Sigmoid colon (tissue), 6 donors: ENCODE measurements at regions not wholly inside any gene's neighbourhood (a gene's known extent, or its start where the extent isn't known, plus 50 kb on each side); places are given as distances from the start of the nearest gene placed in this dataset.

ENCODE experiments used
- DNase-seq: peaks from one replicate; pipeline ENCODE4 v3.0.0-alpha.2; 2019
- H3K27ac ChIP-seq, 4 donors: fragments of 200-600 bp; sonication (generic); one replicate each; pipeline ENCODE4 v1.5.1; 2016 to 2019; ENCODE audit warnings: mild to moderate bottlenecking in 1 of 4
- H3K27me3 ChIP-seq, 3 donors: fragments of 200-600 bp; sonication (generic); one replicate each; pipeline ENCODE4 v1.5.1; 2019; ENCODE audit warnings: mild to moderate bottlenecking in 1 of 3
- H3K36me3 ChIP-seq, 4 donors: fragments of 200-600 bp; sonication (generic); one replicate each; pipeline ENCODE4 v1.5.1; 2016 to 2019
- H3K4me1 ChIP-seq, 4 donors: fragments of 200-600 bp; sonication (generic); one replicate each; pipeline ENCODE4 v1.5.1; 2017 to 2019
- H3K4me3 ChIP-seq, 4 donors: fragments of 200-600 bp; sonication (generic); one replicate each; pipeline ENCODE4 v1.5.1; 2017 to 2019; ENCODE audit warnings: mild to moderate bottlenecking in 2 of 4, moderate library complexity in 1 of 4
- H3K9me3 ChIP-seq, 4 donors: fragments of 200-600 bp in 3 of 4; sonication (generic) in 3 of 4; one replicate each; pipeline versions ENCODE4 v1.5.1 to v1.6.1; 2013 to 2019
- CTCF ChIP-seq, 4 experiments: fragments of 450-650 bp in 3 of 4; fragments of 200-600 bp in 1 of 4; IDR thresholded peaks; one replicate each; pipeline ENCODE4 v1.5.1; 2016 to 2019; ENCODE audit warnings: antibody characterized with exemption in 4 of 4, mild to moderate bottlenecking in 3 of 4, moderate library complexity in 2 of 4
- EP300 ChIP-seq, 4 donors: sonication (generic); formaldehyde crosslinking; IDR thresholded peaks; one replicate each; pipeline ENCODE4 v1.6.1; 2017; ENCODE audit warnings: antibody characterized with exemption in 4 of 4
- POLR2A ChIP-seq, 2 donors: fragments of 450-650 bp; IDR thresholded peaks; one replicate each; pipeline ENCODE4 v1.6.1; 2016; ENCODE audit warnings: antibody characterized with exemption in 2 of 2, mild to moderate bottlenecking in 2 of 2, moderate library complexity in 2 of 2
- POLR2AphosphoS5 ChIP-seq, 4 donors: sonication (generic); formaldehyde crosslinking; IDR thresholded peaks; one replicate each; pipeline ENCODE4 v1.6.1; 2017; ENCODE audit warnings: antibody characterized with exemption in 4 of 4
- WGBS, 2 donors: extraction: QIAGEN DNeasy Blood & Tissue Kit; methylation state at CpG; one replicate each; pipeline ENCODE4 v1.1.7; 2013; 5-methylcytosine and 5-hydroxymethylcytosine counted together
- intact Hi-C: fragments of 100-400 bp; cut with DNase I; formaldehyde crosslinking; loops from one replicate; pipeline ENCODE4 v1.15.1; 2023
- donor health status: healthy with polysubstance abuse.
- donor health status: healthy.

- no peak overlapping the region for H3K4me3 ChIP-seq
- no peak overlapping the region for H3K27ac ChIP-seq
- no peaks in the 10 kb centered on the region for H3K27me3 ChIP-seq
- WGBS, 2 donors: 92 to 95% methylated on average over 5 of the region's 5 CpGs
- no peak for DNase-seq
- H3K9me3 ChIP-seq: no peaks in the 10 kb centered on the region
- intact Hi-C loops: no loop called here
- H3K4me1 ChIP-seq: no peaks in the 10 kb centered on the region
- no peaks in the 10 kb centered on the region for H3K36me3 ChIP-seq
- TF ChIP-seq EP300 (IDR thresholded peaks at IDR 0.05) (no peak), POLR2AphosphoS5 (IDR thresholded peaks at IDR 0.05) (no peak), POLR2A (IDR thresholded peaks at IDR 0.05) (no peak), CTCF (IDR thresholded peaks at IDR 0.05) (no peak)
Observed at GRCh38 chr9:7545371-7546165, 254.0 kb downstream of the DMAC1 start.

DNA sequence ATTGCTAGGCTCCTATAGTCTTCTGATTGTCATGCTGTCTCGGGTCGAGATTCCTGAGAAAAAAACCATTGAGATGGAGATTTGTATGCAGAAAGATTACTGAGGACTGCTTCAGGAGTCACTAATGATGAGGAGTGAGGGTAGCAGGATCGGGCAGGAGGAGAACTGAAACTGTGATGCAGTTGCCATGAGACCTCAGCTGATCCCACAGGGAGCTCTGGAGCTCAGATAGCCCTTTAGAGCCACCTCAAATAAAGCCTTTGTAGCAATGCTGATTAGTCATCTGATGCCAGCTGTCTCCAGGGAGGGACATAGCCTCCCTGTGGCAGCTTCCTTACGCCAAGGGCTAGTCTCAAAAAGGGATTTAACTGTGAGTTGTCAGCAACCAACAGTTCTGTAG, 256.9 kb downstream of the DMAC1 start:
- intact Hi-C loops: no loop called here
- TF ChIP-seq POLR2AphosphoS5 (IDR thresholded peaks at IDR 0.05): no peak
- TF ChIP-seq POLR2A (IDR thresholded peaks at IDR 0.05): no peak
- TF ChIP-seq EP300 (IDR thresholded peaks at IDR 0.05): no peak
- no peak for TF ChIP-seq CTCF (IDR thresholded peaks at IDR 0.05)
- H3K27ac ChIP-seq: no peak overlapping the region
- H3K4me1 ChIP-seq: no peaks in the 10 kb centered on the region
- no peaks in the 10 kb centered on the region for H3K9me3 ChIP-seq
- no peaks in the 10 kb centered on the region for H3K36me3 ChIP-seq
- DNase-seq: no peak
- no peaks in the 10 kb centered on the region for H3K27me3 ChIP-seq
- H3K4me3 ChIP-seq: no peak overlapping the region
- WGBS, 2 donors: 78 to 86% methylated on average over 4 of the region's 4 CpGs

DNA sequence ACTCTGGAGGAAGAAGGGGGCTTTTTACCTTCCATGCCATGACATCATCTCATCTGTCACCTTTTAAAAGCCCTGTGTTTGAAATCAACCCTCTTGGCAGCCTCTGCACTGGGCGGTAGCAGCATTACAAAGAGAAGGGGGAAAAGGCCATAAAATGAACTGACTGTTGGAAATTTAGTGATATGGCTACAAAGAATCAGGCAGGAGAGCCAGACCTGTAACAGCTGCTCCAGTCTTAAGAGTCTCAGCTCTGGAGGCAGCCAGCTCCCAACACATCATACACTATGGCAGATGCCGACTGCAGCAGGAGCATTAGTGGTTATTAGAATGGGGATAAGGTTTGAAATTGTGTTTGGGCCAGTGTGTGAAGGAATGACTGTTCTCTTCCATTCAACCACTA, 257.5 kb downstream of the DMAC1 start:
- Histone ChIP-seq H3K36me3 (no peaks in the 10 kb centered on the region), H3K27ac (no peak overlapping the region), H3K27me3 (no peaks in the 10 kb centered on the region), H3K4me3 (no peak overlapping the region), H3K4me1 (no peaks in the 10 kb centered on the region), H3K9me3 (no peaks in the 10 kb centered on the region)
- no peak for TF ChIP-seq CTCF (IDR thresholded peaks at IDR 0.05)
- no peak for TF ChIP-seq EP300 (IDR thresholded peaks at IDR 0.05)
- TF ChIP-seq POLR2A (IDR thresholded peaks at IDR 0.05): no peak
- TF ChIP-seq POLR2AphosphoS5 (IDR thresholded peaks at IDR 0.05): no peak
- DNase-seq: no peak
- WGBS, 2 donors: 32 to 66% methylated on average over 2 of the region's 2 CpGs
- intact Hi-C loops: no loop called here

- Histone ChIP-seq H3K9me3 (no peaks in the 10 kb centered on the region), H3K4me1 (no peaks in the 10 kb centered on the region), H3K27ac (no peak overlapping the region), H3K27me3 (no peaks in the 10 kb centered on the region), H3K4me3 (no peak overlapping the region), H3K36me3 (no peaks in the 10 kb centered on the region)
- no peak for DNase-seq
- 19 to 45% methylated on average over 4 of the region's 4 CpGs for WGBS, 2 donors
- intact Hi-C loops: loop anchor here (5.0 kb wide), 1 partner anchor 484 kb away; no protein-coding TSS in a partner anchor
- peak in 3 of 4 experiments; percentile 27 to 49 (median 32) for TF ChIP-seq CTCF (IDR thresholded peaks at IDR 0.05)
- no peak for TF ChIP-seq POLR2A (IDR thresholded peaks at IDR 0.05)
- TF ChIP-seq EP300 (IDR thresholded peaks at IDR 0.05): no peak
Observed at GRCh38 chr9:7536310-7536939, 263.2 kb downstream of the DMAC1 start.
